GM12878 (cell line): ENCODE measurements at regions not wholly inside any gene's neighbourhood (a gene's known extent, or its start where the extent isn't known, plus 50 kb on each side); places are given as distances from the start of the nearest gene placed in this dataset.

ENCODE experiments used
- ATAC-seq: fragments of 200-7000 bp; cut with Tn5 transposase; 3 replicates; pipeline ENCODE4 v1.9.1; 2020; ENCODE audit warnings: mild to moderate bottlenecking, moderate library complexity
- BruUV-seq: library from RNA; stranded (reverse); fragments of 400-500 nt; replicated peaks from 2 replicates; lab custom pipeline; 2021; lab: Mats Ljungman, UMichigan
- CTCF ChIA-PET: fragments of 300-600 bp; sonication (Branson Sonifier 250); formaldehyde crosslinking; extraction: SDS; loops from one replicate; lab custom pipeline; 2021; ENCODE audit warnings: inconsistent platforms; lab: Yijun Ruan, JAX
- POLR2A ChIA-PET: fragments of 350-600 bp; formaldehyde crosslinking; extraction: SDS; loops from one replicate; lab custom pipeline; 2021; ENCODE audit warnings: inconsistent platforms; lab: Charles Lee
- RAD21 ChIA-PET: fragments of 300-600 bp; sonication (Branson Sonifier 250); formaldehyde crosslinking; loops from one replicate; lab custom pipeline; 2023; ENCODE audit warnings: antibody characterized with exemption; ENCODE audit not compliant: unreplicated experiment; lab: Charles Lee
- SMC1A ChIA-PET: fragments of 300-600 bp; sonication (Branson Sonifier 250); formaldehyde crosslinking; loops from one replicate; lab custom pipeline; 2023; ENCODE audit not compliant: unreplicated experiment, uncharacterized antibody; lab: Charles Lee
- DNase-seq: peaks from one replicate; pipeline ENCODE4 v3.0.0-alpha.2; 2011; ENCODE audit warnings: low read depth, low spot score
- FAIRE-seq: peaks from 3 replicates; lab custom pipeline; 2011; peaks lifted over from hg19 to GRCh38; lab: Jason Lieb, UNC
- H2AFZ ChIP-seq: 2 replicates; pipeline ENCODE4 v1.6.0; 2011; ENCODE audit warnings: low read depth, low read length, control low read depth; ENCODE audit not compliant: control insufficient read depth
- H3K27ac ChIP-seq: 2 replicates; pipeline ENCODE4 v1.5.1; 2011; ENCODE audit warnings: control low read depth; ENCODE audit not compliant: control insufficient read depth, insufficient read depth
- H3K27me3 ChIP-seq, 2 experiments: replicated peaks in 1 of 2; 2 replicates each; pipeline versions ENCODE4 v1.6.0 to v1.6.1; 2011; ENCODE audit warnings: low read length in 1 of 2; ENCODE audit not compliant: control insufficient read depth in 2 of 2, insufficient read depth in 2 of 2
- H3K36me3 ChIP-seq, 2 experiments: 2 replicates each; pipeline ENCODE4 v1.5.1; 2011; ENCODE audit warnings: low read length in 1 of 2; ENCODE audit not compliant: control insufficient read depth in 2 of 2, insufficient read depth in 2 of 2
- H3K4me1 ChIP-seq: 2 replicates; pipeline ENCODE4 v1.6.1; 2011; ENCODE audit warnings: mild to moderate bottlenecking, low read length, moderate library complexity, mixed read lengths; ENCODE audit not compliant: control insufficient read depth, insufficient read depth
- H3K4me2 ChIP-seq: 2 replicates; pipeline ENCODE4 v1.6.0; 2011; ENCODE audit warnings: control low read depth; ENCODE audit not compliant: control insufficient read depth, insufficient read depth
- H3K4me3 ChIP-seq: fragments of 200-600 bp; sonication (generic); 2 replicates; pipeline ENCODE4 v1.5.1; 2016
- H3K79me2 ChIP-seq: 2 replicates; pipeline ENCODE4 v1.6.0; 2011; ENCODE audit warnings: low read length; ENCODE audit not compliant: control insufficient read depth, insufficient read depth
- H3K9ac ChIP-seq: 2 replicates; pipeline ENCODE4 v1.8.0; 2011; ENCODE audit warnings: low read length, control low read depth, mixed read lengths; ENCODE audit not compliant: control insufficient read depth, insufficient read depth
- H3K9me3 ChIP-seq: replicated peaks from 3 replicates; pipeline ENCODE4 v1.5.1; 2011; ENCODE audit warnings: mild to moderate bottlenecking, low read length; ENCODE audit not compliant: control insufficient read depth, insufficient read depth
- H4K20me1 ChIP-seq: 2 replicates; pipeline ENCODE4 v1.6.0; 2011; ENCODE audit not compliant: control insufficient read depth, insufficient read depth
- HDGF ChIP-seq: fragments of 450-650 bp; IDR thresholded peaks from 2 replicates; pipeline ENCODE4 v1.6.1; 2016; ENCODE audit warnings: antibody characterized with exemption
- SPI1 ChIP-seq: IDR thresholded peaks from 2 replicates; pipeline ENCODE4 v1.6.1; 2011; ENCODE audit warnings: low read depth, mild to moderate bottlenecking, low read length, moderate library complexity, borderline replicate concordance; ENCODE audit not compliant: insufficient read depth
- TARDBP ChIP-seq: IDR thresholded peaks from 2 replicates; pipeline ENCODE4 v1.6.1; 2016; ENCODE audit warnings: borderline replicate concordance
- TCF3 ChIP-seq: IDR thresholded peaks from 2 replicates; pipeline ENCODE4 v1.6.1; 2012; ENCODE audit warnings: low read depth, mild to moderate bottlenecking, low read length, borderline replicate concordance; ENCODE audit not compliant: insufficient read depth
- WGBS: methylation state at CpG from one replicate; pipeline ENCODE4 v1.1.6; 2016; ENCODE audit warnings: low lambda C conversion rate; ENCODE audit not compliant: insufficient replicate concordance, insufficient coverage; ENCODE audit errors: missing lambda C conversion rate; 5-methylcytosine and 5-hydroxymethylcytosine counted together
- in situ Hi-C: fragments of 300-500 bp; cut with MboI; formaldehyde crosslinking; loops from 9 replicates; pipeline ENCODE4 v1.14.3; 2018; ENCODE audit warnings: mixed read lengths
- intact Hi-C: fragments of 100-400 bp; cut with micrococcal nuclease; formaldehyde crosslinking; loops from one replicate; pipeline ENCODE4 v1.14.2; 2022; ENCODE audit not compliant: unreplicated experiment
- TF ChIP-seq, protein P1 (sequence below): IDR thresholded peaks from 2 replicates; pipeline ENCODE4 v1.6.1; 2012; ENCODE audit warnings: mild to moderate bottlenecking, low read depth, low read length
- TF ChIP-seq, protein P2 (sequence below): fragments of 450-650 bp; conservative IDR thresholded peaks from 2 replicates; pipeline ENCODE4 v1.6.1; 2017; ENCODE audit warnings: mild to moderate bottlenecking, moderate library complexity
- TF ChIP-seq, protein P3 (sequence below): fragments of 450-650 bp; IDR thresholded peaks from 2 replicates; pipeline ENCODE4 v1.6.1; 2017; ENCODE audit warnings: low read depth, mild to moderate bottlenecking, moderate library complexity

- Histone ChIP-seq H3K9ac (no peak overlapping the region), H4K20me1 (no peaks in the 10 kb centered on the region), H3K4me1 (peaks cover 14% of the 10 kb centered on the region), H3K79me2 (no peaks in the 10 kb centered on the region), H2AFZ (peak overlapping the region; percentile 9; the same call in 1 of the 2 replicates), H3K27ac (no peak overlapping the region), H3K9me3 (peaks cover 1% of the 10 kb centered on the region; the same call in 2 of the 3 replicates), H3K36me3 (no peaks in the 10 kb centered on the region), H3K27me3 (no peaks in the 10 kb centered on the region), H3K4me2 (0 out of 2 replicates have a peak overlapping the region, but pooled peaks have one; percentile 7), H3K4me3 (no peak overlapping the region)
- DNase-seq (no peak), FAIRE-seq (no peak), ATAC-seq (peak; percentile 26; the same call in 2 of the 3 replicates)
- ChIA-PET RAD21 (interaction anchor here (0.9 kb wide), 1 partner anchor 40 kb away, joined by 4 read pairs; no protein-coding TSS in a partner anchor), POLR2A (no interaction called here), SMC1A (no interaction called here), CTCF (interaction anchor here (2.1 kb wide), 1 partner anchor 41 kb away, joined by 11 read pairs; no protein-coding TSS in a partner anchor)
- intact Hi-C loops (no loop called here), in situ Hi-C loops (no loop called here)
- TF ChIP-seq SPI1 (peak; percentile 21; the same call in 1 of the 2 replicates), TARDBP (no peak), TCF3 (0 out of 2 replicates have a peak, but pooled peaks have one; percentile 37)
- no TSS peak for BruUV-seq
- 17% methylated on average over 7 of the region's 7 CpGs for WGBS
Observed at GRCh38 chr9:92180669-92181181, 65.5 kb upstream of the SPTLC1 start.

GRCh38 chr9:92180002-92180400, 64.8 kb upstream of the SPTLC1 start:
- intact Hi-C loops: no loop called here
- no TSS peak for BruUV-seq
- H3K4me2 ChIP-seq: no peak overlapping the region
- DNase-seq (no peak), ATAC-seq (no peak), FAIRE-seq (no peak)
- 71% methylated on average over 3 of the region's 3 CpGs for WGBS
- in situ Hi-C loops: no loop called here
- CTCF ChIA-PET: interaction anchor here (0.8 kb wide), 1 partner anchor 39 kb away, joined by 3 read pairs; no protein-coding TSS in a partner anchor
- RAD21 ChIA-PET: no interaction called here
- SMC1A ChIA-PET: no interaction called here
- no peak overlapping the region for H3K4me3 ChIP-seq
- H3K9me3 ChIP-seq: peaks cover 1% of the 10 kb centered on the region; the same call in 2 of the 3 replicates
- H3K9ac ChIP-seq: no peak overlapping the region
- H3K4me1 ChIP-seq: peaks cover 14% of the 10 kb centered on the region
- H3K27ac ChIP-seq: no peak overlapping the region
- H2AFZ ChIP-seq: no peak overlapping the region
- H3K36me3 ChIP-seq: no peaks in the 10 kb centered on the region
- no peaks in the 10 kb centered on the region for H3K79me2 ChIP-seq
- no peaks in the 10 kb centered on the region for H3K27me3 ChIP-seq
- no peaks in the 10 kb centered on the region for H4K20me1 ChIP-seq
- POLR2A ChIA-PET: no interaction called here
- TF ChIP-seq, protein P1, sequence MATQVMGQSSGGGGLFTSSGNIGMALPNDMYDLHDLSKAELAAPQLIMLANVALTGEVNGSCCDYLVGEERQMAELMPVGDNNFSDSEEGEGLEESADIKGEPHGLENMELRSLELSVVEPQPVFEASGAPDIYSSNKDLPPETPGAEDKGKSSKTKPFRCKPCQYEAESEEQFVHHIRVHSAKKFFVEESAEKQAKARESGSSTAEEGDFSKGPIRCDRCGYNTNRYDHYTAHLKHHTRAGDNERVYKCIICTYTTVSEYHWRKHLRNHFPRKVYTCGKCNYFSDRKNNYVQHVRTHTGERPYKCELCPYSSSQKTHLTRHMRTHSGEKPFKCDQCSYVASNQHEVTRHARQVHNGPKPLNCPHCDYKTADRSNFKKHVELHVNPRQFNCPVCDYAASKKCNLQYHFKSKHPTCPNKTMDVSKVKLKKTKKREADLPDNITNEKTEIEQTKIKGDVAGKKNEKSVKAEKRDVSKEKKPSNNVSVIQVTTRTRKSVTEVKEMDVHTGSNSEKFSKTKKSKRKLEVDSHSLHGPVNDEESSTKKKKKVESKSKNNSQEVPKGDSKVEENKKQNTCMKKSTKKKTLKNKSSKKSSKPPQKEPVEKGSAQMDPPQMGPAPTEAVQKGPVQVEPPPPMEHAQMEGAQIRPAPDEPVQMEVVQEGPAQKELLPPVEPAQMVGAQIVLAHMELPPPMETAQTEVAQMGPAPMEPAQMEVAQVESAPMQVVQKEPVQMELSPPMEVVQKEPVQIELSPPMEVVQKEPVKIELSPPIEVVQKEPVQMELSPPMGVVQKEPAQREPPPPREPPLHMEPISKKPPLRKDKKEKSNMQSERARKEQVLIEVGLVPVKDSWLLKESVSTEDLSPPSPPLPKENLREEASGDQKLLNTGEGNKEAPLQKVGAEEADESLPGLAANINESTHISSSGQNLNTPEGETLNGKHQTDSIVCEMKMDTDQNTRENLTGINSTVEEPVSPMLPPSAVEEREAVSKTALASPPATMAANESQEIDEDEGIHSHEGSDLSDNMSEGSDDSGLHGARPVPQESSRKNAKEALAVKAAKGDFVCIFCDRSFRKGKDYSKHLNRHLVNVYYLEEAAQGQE: no peak
- TF ChIP-seq, protein P2, sequence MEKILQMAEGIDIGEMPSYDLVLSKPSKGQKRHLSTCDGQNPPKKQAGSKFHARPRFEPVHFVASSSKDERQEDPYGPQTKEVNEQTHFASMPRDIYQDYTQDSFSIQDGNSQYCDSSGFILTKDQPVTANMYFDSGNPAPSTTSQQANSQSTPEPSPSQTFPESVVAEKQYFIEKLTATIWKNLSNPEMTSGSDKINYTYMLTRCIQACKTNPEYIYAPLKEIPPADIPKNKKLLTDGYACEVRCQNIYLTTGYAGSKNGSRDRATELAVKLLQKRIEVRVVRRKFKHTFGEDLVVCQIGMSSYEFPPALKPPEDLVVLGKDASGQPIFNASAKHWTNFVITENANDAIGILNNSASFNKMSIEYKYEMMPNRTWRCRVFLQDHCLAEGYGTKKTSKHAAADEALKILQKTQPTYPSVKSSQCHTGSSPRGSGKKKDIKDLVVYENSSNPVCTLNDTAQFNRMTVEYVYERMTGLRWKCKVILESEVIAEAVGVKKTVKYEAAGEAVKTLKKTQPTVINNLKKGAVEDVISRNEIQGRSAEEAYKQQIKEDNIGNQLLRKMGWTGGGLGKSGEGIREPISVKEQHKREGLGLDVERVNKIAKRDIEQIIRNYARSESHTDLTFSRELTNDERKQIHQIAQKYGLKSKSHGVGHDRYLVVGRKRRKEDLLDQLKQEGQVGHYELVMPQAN: no peak
- TF ChIP-seq, protein P3, sequence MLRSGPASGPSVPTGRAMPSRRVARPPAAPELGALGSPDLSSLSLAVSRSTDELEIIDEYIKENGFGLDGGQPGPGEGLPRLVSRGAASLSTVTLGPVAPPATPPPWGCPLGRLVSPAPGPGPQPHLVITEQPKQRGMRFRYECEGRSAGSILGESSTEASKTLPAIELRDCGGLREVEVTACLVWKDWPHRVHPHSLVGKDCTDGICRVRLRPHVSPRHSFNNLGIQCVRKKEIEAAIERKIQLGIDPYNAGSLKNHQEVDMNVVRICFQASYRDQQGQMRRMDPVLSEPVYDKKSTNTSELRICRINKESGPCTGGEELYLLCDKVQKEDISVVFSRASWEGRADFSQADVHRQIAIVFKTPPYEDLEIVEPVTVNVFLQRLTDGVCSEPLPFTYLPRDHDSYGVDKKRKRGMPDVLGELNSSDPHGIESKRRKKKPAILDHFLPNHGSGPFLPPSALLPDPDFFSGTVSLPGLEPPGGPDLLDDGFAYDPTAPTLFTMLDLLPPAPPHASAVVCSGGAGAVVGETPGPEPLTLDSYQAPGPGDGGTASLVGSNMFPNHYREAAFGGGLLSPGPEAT: no peak
- no peak for TF ChIP-seq HDGF
